Esophagus muscularis mucosa (tissue), 3 donors: ENCODE measurements at regions not wholly inside any gene's neighbourhood (a gene's known extent, or its start where the extent isn't known, plus 50 kb on each side); places are given as distances from the start of the nearest gene placed in this dataset.

Experiments used
- CTCF ChIP-seq, 3 experiments: fragments of 200-600 bp in 2 of 3; fragments of 450-650 bp in 1 of 3; sonication (generic) in 2 of 3; IDR thresholded peaks; one replicate each; pipeline ENCODE4 v1.5.1; 2017 to 2019; ENCODE audit warnings: antibody characterized with exemption in 3 of 3, mild to moderate bottlenecking in 2 of 3, moderate library complexity in 1 of 3
- EP300 ChIP-seq: sonication (generic); formaldehyde crosslinking; IDR thresholded peaks from one replicate; pipeline ENCODE4 v1.6.1; 2017; ENCODE audit warnings: antibody characterized with exemption

GRCh38 chr5:88118179-88118578, 150.5 kb downstream of the TMEM161B start:
- no peak for TF ChIP-seq CTCF (IDR thresholded peaks at IDR 0.05)
- no peak for TF ChIP-seq EP300
